Common myeloid progenitor, CD34-positive (primary cell): ENCODE measurements at regions not wholly inside any gene's neighbourhood (a gene's known extent, or its start where the extent isn't known, plus 50 kb on each side); places are given as distances from the start of the nearest gene placed in this dataset.

Source experiments
- CTCF ChIA-PET: fragments of 350-600 bp; sonication (Branson Sonifier 250); formaldehyde crosslinking; loops from one replicate; lab custom pipeline; 2021; ENCODE audit warnings: antibody characterized with exemption; lab: Charles Lee
- POLR2A ChIA-PET: fragments of 350-600 bp; sonication (Branson Sonifier 250); formaldehyde crosslinking; loops from one replicate; lab custom pipeline; 2021; ENCODE audit warnings: antibody characterized with exemption; lab: Charles Lee
- DNase-seq, 3 donors: peaks; one replicate each; pipeline versions ENCODE4 v3.0.0 to v3.0.0-alpha.2; 2013
- H3K27ac ChIP-seq, 2 experiments: 1 replicate in 1 of 2; 2 replicates in 1 of 2; pipeline ENCODE4 v1.7.0; 2013; ENCODE audit warnings: inconsistent platforms in 2 of 2, low read length in 2 of 2, mild to moderate bottlenecking in 2 of 2, low read depth in 1 of 2, moderate library complexity in 1 of 2; ENCODE audit not compliant: severe bottlenecking in 2 of 2, insufficient read depth in 1 of 2, poor library complexity in 1 of 2
- H3K27me3 ChIP-seq, 5 experiments: replicated peaks in 2 of 5; 1 replicate in 3 of 5; 2 replicates in 2 of 5; pipeline versions ENCODE4 v1.6.1 to v1.7.0; 2013; ENCODE audit warnings: low read length in 4 of 5, mild to moderate bottlenecking in 2 of 5, moderate library complexity in 2 of 5, inconsistent platforms in 1 of 5; ENCODE audit not compliant: insufficient read depth in 5 of 5, control insufficient read depth in 4 of 5
- H3K36me3 ChIP-seq, 4 experiments: 1 replicate in 2 of 4; 2 replicates in 2 of 4; pipeline versions ENCODE4 v1.6.1 to v1.7.0; 2013; ENCODE audit warnings: low read length in 3 of 4, control low read depth in 1 of 4, mild to moderate bottlenecking in 1 of 4; ENCODE audit not compliant: control insufficient read depth in 4 of 4, insufficient read depth in 4 of 4
- H3K4me1 ChIP-seq, 4 experiments: 1 replicate in 3 of 4; 2 replicates in 1 of 4; pipeline versions ENCODE4 v1.6.1 to v1.7.1; 2013; ENCODE audit warnings: low read length in 3 of 4, mild to moderate bottlenecking in 3 of 4, control low read depth in 1 of 4, inconsistent platforms in 1 of 4, moderate library complexity in 1 of 4; ENCODE audit not compliant: control insufficient read depth in 4 of 4, insufficient read depth in 4 of 4; ENCODE audit errors: control extremely low read depth in 1 of 4
- H3K4me3 ChIP-seq, 7 experiments: 1 replicate in 4 of 7; 2 replicates in 3 of 7; pipeline versions ENCODE4 v1.5.1 to v1.7.0; 2013; ENCODE audit warnings: mild to moderate bottlenecking in 7 of 7, low read length in 6 of 7, moderate library complexity in 6 of 7, inconsistent platforms in 2 of 7, low read depth in 2 of 7, control low read depth in 1 of 7; ENCODE audit not compliant: insufficient read depth in 4 of 7, control insufficient read depth in 1 of 7; ENCODE audit errors: extremely low read depth in 1 of 7
- H3K9me3 ChIP-seq, 5 experiments: 1 replicate in 4 of 5; 2 replicates in 1 of 5; pipeline versions ENCODE4 v1.6.1 to v1.7.1; 2013; ENCODE audit warnings: low read length in 4 of 5, mild to moderate bottlenecking in 2 of 5, inconsistent platforms in 1 of 5, low read depth in 1 of 5, moderate library complexity in 1 of 5; ENCODE audit not compliant: control insufficient read depth in 4 of 5, insufficient read depth in 2 of 5; ENCODE audit errors: control extremely low read depth in 1 of 5
- WGBS: methylation state at CpG from one replicate; pipeline ENCODE4 v1.1.5; 2013; ENCODE audit not compliant: insufficient coverage; 5-methylcytosine and 5-hydroxymethylcytosine counted together

- H3K27ac ChIP-seq, result no peak overlapping the region
- no peak for DNase-seq
- H3K4me3 ChIP-seq, result no peak overlapping the region
- WGBS, result 100% methylated on average over 1 of the region's 6 CpGs
- POLR2A ChIA-PET, result no interaction called here
- H3K36me3 ChIP-seq, result no peaks in the 10 kb centered on the region
- H3K9me3 ChIP-seq, result no peaks in the 10 kb centered on the region
- CTCF ChIA-PET, result no interaction called here
- no peaks in the 10 kb centered on the region for H3K27me3 ChIP-seq
- H3K4me1 ChIP-seq, result no peaks in the 10 kb centered on the region
Observed at GRCh38 chr1:209012443-209013196, 570.9 kb upstream of the CAMK1G start.

DNA sequence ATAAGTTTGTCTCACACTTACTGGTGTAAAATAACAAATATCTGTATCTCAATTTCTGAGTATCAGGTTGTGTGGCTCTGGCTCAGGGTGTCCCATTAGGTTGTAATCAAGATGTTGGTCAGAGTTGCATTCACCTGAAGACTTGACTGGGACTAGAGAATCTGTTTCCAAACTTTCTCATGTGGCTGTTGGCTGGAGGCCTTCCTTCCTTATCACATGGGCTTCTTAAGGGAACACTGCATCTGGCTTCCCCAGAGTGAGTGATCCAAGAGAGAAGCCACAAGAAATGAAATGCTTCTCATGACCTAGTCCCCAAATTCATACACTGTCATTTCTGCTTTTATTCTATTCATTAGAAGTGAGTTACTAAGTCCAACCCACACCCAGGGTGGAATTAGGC is 568.4 kb upstream of the CAMK1G start:
- no peaks in the 10 kb centered on the region for H3K27me3 ChIP-seq
- CTCF ChIA-PET, result no interaction called here
- POLR2A ChIA-PET, result no interaction called here

GRCh38 chr1:209021622-209022021 is 561.9 kb upstream of the CAMK1G start:
- Histone ChIP-seq H3K9me3 (peaks cover 0 to 6% (median 4%) of the 10 kb centered on the region in 5 experiments), H3K27me3 (peaks cover 0 to 7% (median 0%) of the 10 kb centered on the region in 5 experiments), H3K4me3 (no peak overlapping the region), H3K4me1 (no peaks in the 10 kb centered on the region), H3K27ac (no peak overlapping the region), H3K36me3 (no peaks in the 10 kb centered on the region)
- DNase-seq, result no peak
- CTCF ChIA-PET, result no interaction called here
- POLR2A ChIA-PET, result no interaction called here

More for the DNA sequence above, 568.4 kb upstream of the CAMK1G start:
- Histone ChIP-seq H3K4me1 (no peaks in the 10 kb centered on the region), H3K27ac (no peak overlapping the region), H3K36me3 (no peaks in the 10 kb centered on the region), H3K4me3 (no peak overlapping the region), H3K9me3 (peaks cover 0 to 4% (median 2%) of the 10 kb centered on the region in 5 experiments)
- DNase-seq, result no peak

DNA sequence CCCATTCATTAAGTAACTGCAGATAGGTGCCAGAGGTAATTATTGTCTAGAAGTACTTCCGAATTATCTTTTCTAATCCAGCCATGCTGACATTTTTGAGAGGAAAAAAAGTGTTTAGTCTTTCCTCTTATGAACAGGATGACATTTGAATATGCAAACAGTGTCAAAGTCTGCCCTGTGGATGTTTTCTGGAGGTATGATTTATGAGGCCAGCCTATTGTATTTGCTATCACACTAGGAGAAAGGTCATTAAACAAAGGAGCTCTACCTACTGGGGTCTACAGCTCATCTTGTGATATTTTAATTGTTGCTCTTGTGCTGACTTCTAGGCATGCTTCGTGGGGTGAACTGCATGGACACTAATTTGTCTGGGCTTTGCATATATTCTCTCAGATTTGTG is 559.7 kb upstream of the CAMK1G start:
- CTCF ChIA-PET, result interaction anchor here (1.1 kb wide), 1 partner anchor 28 kb away, joined by 3 read pairs; no protein-coding TSS in a partner anchor
- Histone ChIP-seq H3K27me3 (peaks cover 0 to 7% (median 0%) of the 10 kb centered on the region in 5 experiments), H3K4me1 (no peaks in the 10 kb centered on the region), H3K9me3 (peaks cover 0 to 6% (median 4%) of the 10 kb centered on the region in 5 experiments), H3K27ac (no peak overlapping the region), H3K4me3 (no peak overlapping the region), H3K36me3 (no peaks in the 10 kb centered on the region)
- WGBS, result no CpG with 5 or more reads among the region's 2 CpGs
- no peak for DNase-seq
- POLR2A ChIA-PET, result no interaction called here

DNA sequence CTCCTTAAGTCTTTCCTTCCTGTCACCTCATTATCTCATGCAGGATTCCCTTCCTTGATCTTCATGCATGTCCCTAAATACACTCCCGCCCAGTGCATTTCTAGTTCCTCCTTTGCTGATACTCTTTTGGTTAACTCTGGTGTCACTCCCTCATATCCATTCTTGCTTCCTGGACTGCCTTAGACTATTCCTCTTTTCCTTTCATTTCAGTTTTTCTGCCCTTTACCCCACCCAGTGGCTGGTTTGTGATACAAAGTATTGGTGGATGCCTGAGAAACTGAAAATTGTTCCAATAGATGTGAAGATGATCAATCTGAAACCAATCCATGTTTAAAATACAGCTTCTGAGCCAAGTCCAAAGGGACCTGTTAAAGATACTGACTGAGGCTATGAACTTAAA is 553.8 kb upstream of the CAMK1G start:
- POLR2A ChIA-PET, result no interaction called here
- 92% methylated on average over 1 of the region's 1 CpG for WGBS
- Histone ChIP-seq H3K4me1 (no peaks in the 10 kb centered on the region), H3K36me3 (no peaks in the 10 kb centered on the region), H3K9me3 (no peaks in the 10 kb centered on the region), H3K27me3 (peaks cover 0 to 14% (median 0%) of the 10 kb centered on the region in 5 experiments), H3K4me3 (no peak overlapping the region), H3K27ac (no peak overlapping the region)
- CTCF ChIA-PET, result no interaction called here
- no peak for DNase-seq

DNA sequence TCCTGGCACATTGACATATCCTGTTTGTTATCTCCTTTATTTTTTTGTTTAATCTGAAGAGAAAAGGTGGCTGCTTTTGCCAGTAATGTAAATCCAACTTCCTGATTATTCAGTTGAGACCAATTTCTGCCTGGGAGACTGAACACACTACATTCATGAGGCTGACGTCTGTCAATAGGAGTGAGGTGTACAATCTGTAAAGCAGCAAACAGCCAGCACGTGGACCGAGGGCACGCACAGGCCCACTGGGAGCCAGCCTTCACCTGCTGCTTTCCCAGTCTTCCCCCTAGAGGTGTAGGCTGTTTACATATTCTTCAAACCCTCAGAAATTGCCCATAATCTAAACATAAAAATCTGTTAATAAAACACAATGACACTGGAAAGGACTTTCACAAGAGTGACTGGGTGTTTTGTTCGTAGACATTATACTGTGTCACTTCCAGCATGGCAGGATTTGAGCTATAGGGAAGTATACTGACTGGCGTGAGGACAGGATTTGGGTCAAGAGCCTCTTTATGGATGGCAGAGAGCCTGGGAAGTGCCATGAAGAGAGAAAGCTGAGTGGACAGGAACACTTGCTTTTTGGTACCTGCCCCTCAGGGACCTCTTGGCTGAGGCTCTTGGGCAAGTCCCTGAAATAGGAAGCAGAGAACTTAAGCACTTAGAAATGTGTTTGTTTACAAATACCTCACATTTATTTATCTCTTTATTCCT is 552.9 kb upstream of the CAMK1G start:
- Histone ChIP-seq H3K4me3 (no peak overlapping the region), H3K9me3 (no peaks in the 10 kb centered on the region), H3K4me1 (no peaks in the 10 kb centered on the region), H3K36me3 (no peaks in the 10 kb centered on the region), H3K27me3 (peaks cover 0 to 20% (median 3%) of the 10 kb centered on the region in 5 experiments), H3K27ac (no peak overlapping the region)
- CTCF ChIA-PET, result no interaction called here
- POLR2A ChIA-PET, result no interaction called here
- no peak for DNase-seq
- 97% methylated on average over 6 of the region's 6 CpGs for WGBS

GRCh38 chr1:209037064-209037463 is 546.5 kb upstream of the CAMK1G start:
- ChIA-PET POLR2A (no interaction called here), CTCF (no interaction called here)
- Histone ChIP-seq H3K27ac (no peak overlapping the region), H3K4me3 (no peak overlapping the region), H3K27me3 (peaks cover 0 to 43% (median 13%) of the 10 kb centered on the region in 5 experiments), H3K4me1 (peaks cover 4 to 13% (median 8%) of the 10 kb centered on the region in 4 experiments), H3K9me3 (no peaks in the 10 kb centered on the region), H3K36me3 (no peaks in the 10 kb centered on the region)
- WGBS, result no CpG with 5 or more reads among the region's 1 CpG
- DNase-seq, result no peak
